LHCN-M2 (cell line): ENCODE measurements at regions not wholly inside any gene's neighbourhood (a gene's known extent, or its start where the extent isn't known, plus 50 kb on each side); places are given as distances from the start of the nearest gene placed in this dataset.

Source experiments
- DNase-seq: peaks from one replicate; pipeline ENCODE4 v3.0.0-alpha.2; 2012; ENCODE audit warnings: low read depth

- no peak for DNase-seq
These were observed 55.0 kb downstream of the SOX4 start for GRCh38 chr6:21648475-21649050.

GRCh38 chr6:21653323-21653722 is 59.8 kb downstream of the SOX4 start:
- DNase-seq = no peak

- DNase-seq = no peak
These were observed 60.4 kb downstream of the SOX4 start for GRCh38 chr6:21653905-21654304.

- DNase-seq = no peak
These were observed 60.8 kb downstream of the SOX4 start for GRCh38 chr6:21654361-21654760.

GRCh38 chr6:21663966-21664313 is 70.4 kb downstream of the SOX4 start:
- no peak for DNase-seq

GRCh38 chr6:21664314-21665109 is 71.0 kb downstream of the SOX4 start:
- DNase-seq = no peak

GRCh38 chr6:21665110-21665391 is 71.5 kb downstream of the SOX4 start:
- DNase-seq = no peak

- no peak for DNase-seq
These were observed 72.0 kb downstream of the SOX4 start for GRCh38 chr6:21665392-21666200.

GRCh38 chr6:21666201-21666691 is 72.7 kb downstream of the SOX4 start:
- no peak for DNase-seq

- no peak for DNase-seq
These were observed 73.5 kb downstream of the SOX4 start for GRCh38 chr6:21666853-21667681.

GRCh38 chr6:21668795-21669194 is 75.2 kb downstream of the SOX4 start:
- DNase-seq = no peak

GRCh38 chr6:21676769-21677168 is 83.2 kb downstream of the SOX4 start:
- no peak for DNase-seq

- DNase-seq = peak; percentile 44
These were observed 85.4 kb downstream of the SOX4 start for GRCh38 chr6:21678990-21679389.

- DNase-seq = peak; percentile 62
These were observed 86.3 kb downstream of the SOX4 start for GRCh38 chr6:21679761-21680265.

- DNase-seq = no peak
These were observed 87.1 kb downstream of the SOX4 start for GRCh38 chr6:21680611-21681010.

GRCh38 chr6:21690489-21690888 is 96.9 kb downstream of the SOX4 start:
- DNase-seq = no peak

- DNase-seq = no peak
These were observed 98.3 kb downstream of the SOX4 start for GRCh38 chr6:21691685-21692346.

- DNase-seq = no peak
These were observed 99.2 kb downstream of the SOX4 start for GRCh38 chr6:21692721-21693120.

- DNase-seq = no peak
These were observed 100.6 kb downstream of the SOX4 start for GRCh38 chr6:21694168-21694567.

- no peak for DNase-seq
These were observed 114.2 kb downstream of the SOX4 start for GRCh38 chr6:21707524-21708319.

- DNase-seq = no peak
These were observed 114.7 kb downstream of the SOX4 start for GRCh38 chr6:21708320-21708580.
